Panc1 (cell line): ENCODE measurements at regions not wholly inside any gene's neighbourhood (a gene's known extent, or its start where the extent isn't known, plus 50 kb on each side); places are given as distances from the start of the nearest gene placed in this dataset.

ENCODE experiments used
- ATAC-seq: fragments of 200-7000 bp; cut with Tn5 transposase; 2 replicates; pipeline ENCODE4 v1.9.1; 2020; ENCODE audit warnings: mild to moderate bottlenecking, moderate library complexity
- BruUV-seq: library from RNA; stranded (reverse); fragments of 400-500 nt; replicated peaks from 2 replicates; lab custom pipeline; 2021; lab: Mats Ljungman, UMichigan
- CTCF ChIA-PET: fragments of 300-600 bp; sonication (Branson Sonifier 250); formaldehyde crosslinking; loops from one replicate; lab custom pipeline; 2022; ENCODE audit warnings: antibody characterized with exemption; lab: Charles Lee
- POLR2A ChIA-PET: fragments of 300-600 bp; sonication (Branson Sonifier 250); formaldehyde crosslinking; loops from one replicate; lab custom pipeline; 2022; ENCODE audit warnings: antibody characterized with exemption; lab: Charles Lee
- DNase-seq: peaks from one replicate; pipeline ENCODE4 v3.0.0-alpha.2; 2010; ENCODE audit warnings: low read depth, low spot score
- H3K27ac ChIP-seq: 2 replicates; pipeline ENCODE4 v1.5.1; 2011; ENCODE audit warnings: mild to moderate bottlenecking, low read length, inconsistent platforms
- H3K27me3 ChIP-seq: fragments of 200-500 bp; sonication (Bioruptor generic); 2 replicates; pipeline ENCODE4 v1.6.0; 2014; ENCODE audit warnings: low read length, inconsistent platforms; ENCODE audit not compliant: control insufficient read depth, insufficient read depth
- H3K36me3 ChIP-seq: fragments of 200-500 bp; sonication (Bioruptor generic); 2 replicates; pipeline ENCODE4 v1.5.1; 2014; ENCODE audit warnings: inconsistent platforms, mild to moderate bottlenecking, low read length, moderate library complexity; ENCODE audit not compliant: control insufficient read depth, insufficient read depth
- H3K4me1 ChIP-seq: 2 replicates; pipeline ENCODE4 v1.5.1; 2011; ENCODE audit warnings: inconsistent platforms, mild to moderate bottlenecking, low read length, moderate library complexity; ENCODE audit not compliant: control insufficient read depth, insufficient read depth
- H3K4me3 ChIP-seq, 2 experiments: 2 replicates each; pipeline ENCODE4 v1.5.1; 2011 to 2012; ENCODE audit warnings: low read depth in 2 of 2, low read length in 2 of 2, mild to moderate bottlenecking in 2 of 2, inconsistent platforms in 1 of 2, moderate library complexity in 1 of 2
- H3K9me3 ChIP-seq: fragments of 200-500 bp; sonication (Bioruptor generic); 2 replicates; pipeline ENCODE4 v1.5.1; 2014; ENCODE audit warnings: low read depth, mild to moderate bottlenecking, inconsistent platforms, low read length, moderate library complexity; ENCODE audit not compliant: control insufficient read depth, insufficient read depth
- POLR2AphosphoS5 ChIP-seq: IDR thresholded peaks from 2 replicates; pipeline ENCODE4 v1.6.1; 2012; ENCODE audit warnings: mild to moderate bottlenecking, low read depth, low read length, moderate library complexity
- SIN3A ChIP-seq: IDR thresholded peaks from 2 replicates; pipeline ENCODE4 v1.6.1; 2012; ENCODE audit warnings: low read depth, mild to moderate bottlenecking, low read length, moderate library complexity, borderline replicate concordance; ENCODE audit not compliant: insufficient read depth
- TCF7L2 ChIP-seq: IDR thresholded peaks from 2 replicates; pipeline ENCODE4 v1.6.1; 2011; ENCODE audit warnings: mild to moderate bottlenecking, low read depth, low read length, inconsistent platforms
- in situ Hi-C: cut with HindIII; loops from 2 replicates; pipeline ENCODE4 v1.10.0; 2016; ENCODE audit warnings: low sequenced_read_pairs, low pct_unique_long_range_greater_than_20kb
- intact Hi-C: fragments of 100-400 bp; cut with micrococcal nuclease; formaldehyde crosslinking; loops from one replicate; pipeline ENCODE4 v1.10.0; 2022; ENCODE audit not compliant: unreplicated experiment
- TF ChIP-seq, protein P1 (sequence below), 2 experiments: IDR thresholded peaks; 2 replicates each; pipeline ENCODE4 v1.6.1; 2011 to 2012; ENCODE audit warnings: low read depth in 2 of 2, control low read depth in 1 of 2, low read length in 1 of 2, mild to moderate bottlenecking in 1 of 2, moderate library complexity in 1 of 2; ENCODE audit not compliant: insufficient read depth in 1 of 2
- TF ChIP-seq, protein P2 (sequence below): fragments of 450-650 bp; IDR thresholded peaks from 2 replicates; pipeline ENCODE4 v1.5.1; 2017; ENCODE audit warnings: mild to moderate bottlenecking

DNA sequence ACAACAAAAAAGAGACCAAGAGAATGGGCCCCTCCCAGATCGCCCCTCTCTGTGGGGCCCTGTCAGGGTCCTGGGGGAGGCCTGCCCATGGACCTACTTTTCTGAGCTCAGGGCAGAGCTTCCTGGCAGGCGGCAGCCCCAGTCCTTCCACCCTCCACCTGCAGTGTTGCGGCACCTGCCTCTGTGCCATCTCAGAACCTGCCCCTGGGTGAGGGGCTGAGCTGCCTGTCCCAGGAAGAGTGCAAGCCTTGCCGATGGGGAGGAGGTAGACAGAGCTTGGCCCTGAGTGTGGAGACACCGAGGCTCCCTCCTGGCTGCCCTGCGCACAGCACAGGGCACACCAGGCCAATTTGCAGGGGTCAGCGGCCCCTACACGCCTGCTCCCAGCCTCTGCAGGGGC, 67.5 kb downstream of the UNCX start:
- intact Hi-C loops, result no loop called here
- ATAC-seq (no peak), DNase-seq (no peak)
- H3K27ac ChIP-seq, result no peak overlapping the region
- TF ChIP-seq SIN3A, result no peak
- TF ChIP-seq POLR2AphosphoS5, result no peak
- TF ChIP-seq, protein P1, sequence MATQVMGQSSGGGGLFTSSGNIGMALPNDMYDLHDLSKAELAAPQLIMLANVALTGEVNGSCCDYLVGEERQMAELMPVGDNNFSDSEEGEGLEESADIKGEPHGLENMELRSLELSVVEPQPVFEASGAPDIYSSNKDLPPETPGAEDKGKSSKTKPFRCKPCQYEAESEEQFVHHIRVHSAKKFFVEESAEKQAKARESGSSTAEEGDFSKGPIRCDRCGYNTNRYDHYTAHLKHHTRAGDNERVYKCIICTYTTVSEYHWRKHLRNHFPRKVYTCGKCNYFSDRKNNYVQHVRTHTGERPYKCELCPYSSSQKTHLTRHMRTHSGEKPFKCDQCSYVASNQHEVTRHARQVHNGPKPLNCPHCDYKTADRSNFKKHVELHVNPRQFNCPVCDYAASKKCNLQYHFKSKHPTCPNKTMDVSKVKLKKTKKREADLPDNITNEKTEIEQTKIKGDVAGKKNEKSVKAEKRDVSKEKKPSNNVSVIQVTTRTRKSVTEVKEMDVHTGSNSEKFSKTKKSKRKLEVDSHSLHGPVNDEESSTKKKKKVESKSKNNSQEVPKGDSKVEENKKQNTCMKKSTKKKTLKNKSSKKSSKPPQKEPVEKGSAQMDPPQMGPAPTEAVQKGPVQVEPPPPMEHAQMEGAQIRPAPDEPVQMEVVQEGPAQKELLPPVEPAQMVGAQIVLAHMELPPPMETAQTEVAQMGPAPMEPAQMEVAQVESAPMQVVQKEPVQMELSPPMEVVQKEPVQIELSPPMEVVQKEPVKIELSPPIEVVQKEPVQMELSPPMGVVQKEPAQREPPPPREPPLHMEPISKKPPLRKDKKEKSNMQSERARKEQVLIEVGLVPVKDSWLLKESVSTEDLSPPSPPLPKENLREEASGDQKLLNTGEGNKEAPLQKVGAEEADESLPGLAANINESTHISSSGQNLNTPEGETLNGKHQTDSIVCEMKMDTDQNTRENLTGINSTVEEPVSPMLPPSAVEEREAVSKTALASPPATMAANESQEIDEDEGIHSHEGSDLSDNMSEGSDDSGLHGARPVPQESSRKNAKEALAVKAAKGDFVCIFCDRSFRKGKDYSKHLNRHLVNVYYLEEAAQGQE (IDR thresholded peaks at IDR 0.05; ENCODE audit: insufficient read depth in 1 of 2, low read depth in 2 of 2, low read length in 1 of 2), result no peak
- TF ChIP-seq, protein P2, sequence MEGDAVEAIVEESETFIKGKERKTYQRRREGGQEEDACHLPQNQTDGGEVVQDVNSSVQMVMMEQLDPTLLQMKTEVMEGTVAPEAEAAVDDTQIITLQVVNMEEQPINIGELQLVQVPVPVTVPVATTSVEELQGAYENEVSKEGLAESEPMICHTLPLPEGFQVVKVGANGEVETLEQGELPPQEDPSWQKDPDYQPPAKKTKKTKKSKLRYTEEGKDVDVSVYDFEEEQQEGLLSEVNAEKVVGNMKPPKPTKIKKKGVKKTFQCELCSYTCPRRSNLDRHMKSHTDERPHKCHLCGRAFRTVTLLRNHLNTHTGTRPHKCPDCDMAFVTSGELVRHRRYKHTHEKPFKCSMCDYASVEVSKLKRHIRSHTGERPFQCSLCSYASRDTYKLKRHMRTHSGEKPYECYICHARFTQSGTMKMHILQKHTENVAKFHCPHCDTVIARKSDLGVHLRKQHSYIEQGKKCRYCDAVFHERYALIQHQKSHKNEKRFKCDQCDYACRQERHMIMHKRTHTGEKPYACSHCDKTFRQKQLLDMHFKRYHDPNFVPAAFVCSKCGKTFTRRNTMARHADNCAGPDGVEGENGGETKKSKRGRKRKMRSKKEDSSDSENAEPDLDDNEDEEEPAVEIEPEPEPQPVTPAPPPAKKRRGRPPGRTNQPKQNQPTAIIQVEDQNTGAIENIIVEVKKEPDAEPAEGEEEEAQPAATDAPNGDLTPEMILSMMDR, result no peak
- TF ChIP-seq TCF7L2, result no peak
- H3K9me3 ChIP-seq, result no peaks in the 10 kb centered on the region
- H3K36me3 ChIP-seq, result no peaks in the 10 kb centered on the region
- peaks cover 20% of the 10 kb centered on the region for H3K4me1 ChIP-seq
- POLR2A ChIA-PET, result no interaction called here
- no peak overlapping the region for H3K4me3 ChIP-seq
- no peaks in the 10 kb centered on the region for H3K27me3 ChIP-seq
- no TSS peak for BruUV-seq
- CTCF ChIA-PET, result no interaction called here
- in situ Hi-C loops, result no loop called here

GRCh38 chr7:1300636-1301035, 68.0 kb downstream of the UNCX start:
- ChIA-PET CTCF (no interaction called here), POLR2A (no interaction called here)
- Histone ChIP-seq H3K27me3 (no peaks in the 10 kb centered on the region), H3K36me3 (no peaks in the 10 kb centered on the region), H3K9me3 (no peaks in the 10 kb centered on the region), H3K4me3 (no peak overlapping the region), H3K4me1 (peaks cover 20% of the 10 kb centered on the region), H3K27ac (no peak overlapping the region)
- TF ChIP-seq POLR2AphosphoS5 (no peak), TCF7L2 (no peak), SIN3A (no peak)
- TF ChIP-seq, protein P2, result no peak
- TF ChIP-seq, protein P1 (IDR thresholded peaks at IDR 0.05; ENCODE audit: insufficient read depth in 1 of 2, low read depth in 2 of 2, low read length in 1 of 2), result no peak
- BruUV-seq, result no TSS peak
- intact Hi-C loops (no loop called here), in situ Hi-C loops (no loop called here)
- DNase-seq (no peak), ATAC-seq (no peak)
